ENCODE measurements at regions not wholly inside any gene's neighbourhood (a gene's known extent, or its start where the extent isn't known, plus 50 kb on each side); places are given as distances from the start of the nearest gene placed in this dataset.
"Not testable (repeated sequence)": the region's sequence is repeated elsewhere in the genome, so short reads cannot be mapped to it uniquely, and the experiment has no call there.

DNA sequence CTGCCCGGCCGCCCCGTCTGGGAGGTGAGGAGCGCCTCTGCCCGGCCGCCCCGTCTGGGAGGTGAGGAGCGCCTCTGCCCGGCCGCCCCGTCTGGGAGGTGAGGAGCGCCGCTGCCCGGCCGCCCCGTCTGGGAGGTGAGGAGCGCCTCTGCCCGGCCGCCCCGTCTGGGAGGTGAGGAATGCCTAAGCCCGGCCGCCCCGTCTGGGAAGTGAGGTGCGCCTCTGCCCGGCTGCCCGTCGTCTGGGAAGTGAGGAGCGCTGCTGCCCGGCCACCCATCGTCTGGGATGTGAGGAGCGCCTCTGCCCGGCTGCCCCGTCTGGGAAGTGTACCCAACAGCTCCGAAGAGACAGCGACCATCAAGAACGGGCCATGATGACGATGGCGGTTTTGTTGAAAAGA is 136.6 kb upstream of the PROKR2 start:
- not testable (repeated sequence) for DNase-seq (ENCODE audit: extremely low read depth in 1 of 2, low read depth in 1 of 2)

DNA sequence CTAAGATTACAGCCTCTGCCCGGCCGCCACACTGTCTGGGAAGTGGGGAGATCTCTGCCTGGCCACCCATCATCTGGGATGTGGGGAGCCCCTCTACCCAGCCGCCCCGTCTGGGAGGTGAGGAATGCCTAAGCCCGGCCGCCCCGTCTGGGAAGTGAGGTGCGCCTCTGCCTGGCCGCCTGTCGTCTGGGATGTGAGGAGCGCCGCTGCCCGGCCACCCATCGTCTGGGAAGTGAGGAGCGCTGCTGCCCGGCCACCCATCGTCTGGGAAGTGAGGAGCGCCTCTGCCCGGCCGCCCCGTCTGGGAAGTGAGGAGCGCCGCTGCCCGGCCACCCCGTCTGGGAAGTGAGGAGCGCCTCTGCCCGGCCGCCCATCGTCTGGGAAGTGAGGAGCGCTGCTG is 135.9 kb upstream of the PROKR2 start:
- not testable (repeated sequence) for DNase-seq (ENCODE audit: extremely low read depth in 1 of 2, low read depth in 1 of 2)

DNA sequence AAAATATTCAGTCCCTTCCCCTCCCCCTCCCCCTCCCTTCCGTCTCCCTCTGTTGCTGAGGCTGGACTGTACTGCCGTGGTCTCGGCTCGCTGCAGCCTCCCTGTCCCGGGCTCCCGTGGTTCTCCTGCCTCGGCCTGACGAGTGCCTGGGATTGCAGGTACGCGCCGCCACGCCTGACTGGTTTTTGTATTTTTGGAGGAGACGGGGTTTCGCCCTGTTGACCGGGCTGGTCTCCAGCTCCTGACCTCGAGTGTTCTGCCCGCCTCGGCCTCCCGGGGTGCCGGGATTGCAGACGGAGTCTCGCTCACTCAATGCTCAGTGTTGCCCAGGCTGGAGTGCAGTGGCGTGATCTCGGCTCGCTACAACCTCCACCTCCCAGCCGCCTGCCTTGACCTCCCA is 135.5 kb upstream of the PROKR2 start:
- DNase-seq (ENCODE audit: extremely low read depth in 1 of 2, low read depth in 1 of 2) = not testable (repeated sequence)

DNA sequence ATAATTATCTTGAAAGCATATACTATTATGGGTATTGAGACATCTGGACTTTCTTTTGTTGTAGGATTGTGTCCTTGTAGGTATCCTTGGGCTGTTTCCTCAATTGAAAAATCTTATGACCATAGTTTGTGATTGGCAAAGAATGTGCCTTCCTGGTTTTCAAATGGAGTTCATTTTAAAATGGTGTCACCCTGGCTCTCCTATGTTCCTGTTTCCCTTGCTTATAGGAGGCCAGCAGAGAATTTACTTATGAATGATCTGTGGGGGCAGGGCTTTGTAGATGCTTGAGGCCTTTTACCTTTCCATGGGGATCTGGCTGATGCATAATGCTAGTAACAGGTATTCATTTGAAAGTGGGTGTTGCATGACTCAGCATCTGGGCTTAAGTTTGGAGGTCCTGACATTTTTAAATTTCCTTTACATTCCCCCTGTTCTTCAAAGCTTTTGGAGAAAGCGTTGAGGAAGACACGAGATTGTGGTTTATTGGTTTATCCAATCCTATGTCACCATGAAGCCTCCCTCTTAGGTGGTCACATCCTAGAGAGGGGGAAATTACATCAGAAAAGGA is 135.0 kb upstream of the PROKR2 start:
- DNase-seq (ENCODE audit: extremely low read depth in 1 of 2, low read depth in 1 of 2) = no peak

DNA sequence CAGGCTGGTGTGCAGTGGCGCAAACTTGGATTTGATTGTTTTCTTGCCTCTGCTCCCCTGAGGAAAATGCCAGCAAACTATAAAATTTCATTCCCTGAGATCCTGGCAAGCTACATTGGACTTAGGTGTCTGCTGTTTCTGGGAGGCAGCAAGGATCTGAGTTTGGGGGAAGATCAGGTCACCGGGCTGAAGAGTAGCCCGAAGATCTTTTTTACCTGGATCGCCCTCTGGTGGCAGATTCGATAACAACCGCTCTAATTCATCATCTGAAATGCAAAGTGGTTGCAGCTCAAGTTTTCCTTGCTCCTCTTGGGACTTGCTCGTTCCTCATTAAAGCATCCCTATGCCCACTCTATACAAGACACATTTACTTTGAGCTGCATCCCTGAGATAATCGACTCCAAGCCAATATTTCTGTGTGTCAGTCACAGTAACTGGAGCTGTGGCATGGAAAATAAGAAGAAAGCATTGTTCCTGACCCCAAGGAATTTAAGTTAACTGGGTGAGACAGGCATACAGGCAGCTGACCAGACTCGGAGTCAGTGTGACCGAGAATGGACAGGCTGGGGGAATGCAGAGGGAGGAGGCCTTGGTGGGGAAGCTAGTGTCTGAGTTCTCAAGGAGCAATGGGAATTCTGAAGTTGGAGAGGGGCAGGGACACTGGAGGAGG is 131.8 kb upstream of the PROKR2 start:
- DNase-seq (ENCODE audit: extremely low read depth in 1 of 2, low read depth in 1 of 2) = peak in 1 of 2 donors; percentile 24

DNA sequence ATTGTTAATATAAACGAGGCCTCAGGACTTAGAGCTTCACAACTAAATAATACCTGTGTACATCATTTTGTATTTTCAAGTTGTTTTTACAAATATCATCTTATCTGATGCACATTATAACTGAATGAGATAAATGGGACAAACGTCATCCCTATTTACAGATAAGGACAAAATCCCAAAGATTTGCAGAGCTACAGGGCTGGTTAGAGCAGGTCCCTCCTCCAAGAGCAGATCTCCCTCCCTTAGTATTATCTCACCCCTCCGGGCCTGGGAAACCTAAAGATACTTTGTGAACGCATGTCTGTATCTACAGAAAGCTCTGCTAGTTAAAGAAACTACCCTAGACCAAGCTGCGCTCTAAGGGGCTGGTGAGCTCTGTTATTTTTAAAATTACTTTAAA is 130.4 kb upstream of the PROKR2 start:
- DNase-seq (ENCODE audit: extremely low read depth in 1 of 2, low read depth in 1 of 2) = no peak

DNA sequence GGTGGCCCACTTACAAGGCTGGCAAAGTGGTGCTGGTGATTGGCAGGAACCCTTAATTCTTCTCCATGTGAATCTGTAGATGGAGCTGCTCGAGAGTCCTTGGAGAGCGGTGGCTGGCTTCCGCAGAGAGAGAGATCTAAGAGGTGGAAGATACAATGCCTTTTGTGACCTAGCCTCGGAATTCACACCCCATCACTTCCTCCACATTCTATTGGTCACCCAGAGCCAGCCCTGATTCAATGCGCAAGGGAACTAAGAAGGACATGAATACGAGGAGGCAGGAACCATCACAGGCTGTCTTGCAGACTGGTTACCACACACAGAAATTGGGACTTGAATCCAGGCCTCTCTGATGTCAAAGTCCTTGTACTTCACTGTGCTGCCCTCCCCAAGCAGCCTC is 128.9 kb upstream of the PROKR2 start:
- DNase-seq (ENCODE audit: extremely low read depth in 1 of 2, low read depth in 1 of 2) = no peak

DNA sequence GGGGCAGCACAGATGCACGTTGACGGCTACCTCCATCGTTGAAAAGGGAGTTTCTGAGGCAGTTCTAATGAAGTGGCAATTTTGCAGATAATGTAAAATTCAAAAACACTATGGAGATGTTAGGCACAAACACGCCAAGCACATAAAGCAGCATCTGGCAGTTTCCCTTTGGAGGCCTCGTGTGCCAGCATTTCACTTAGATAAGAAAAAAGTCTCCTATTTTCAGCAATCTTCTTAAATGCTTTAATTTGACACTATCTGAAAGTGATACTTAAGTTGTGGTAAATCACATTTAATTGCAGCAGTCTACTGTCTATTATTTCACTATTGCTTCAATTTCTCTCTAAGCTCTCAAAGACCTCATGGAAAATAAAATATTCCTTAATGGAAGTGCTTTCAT is 125.3 kb upstream of the PROKR2 start:
- DNase-seq (ENCODE audit: extremely low read depth in 1 of 2, low read depth in 1 of 2) = no peak

DNA sequence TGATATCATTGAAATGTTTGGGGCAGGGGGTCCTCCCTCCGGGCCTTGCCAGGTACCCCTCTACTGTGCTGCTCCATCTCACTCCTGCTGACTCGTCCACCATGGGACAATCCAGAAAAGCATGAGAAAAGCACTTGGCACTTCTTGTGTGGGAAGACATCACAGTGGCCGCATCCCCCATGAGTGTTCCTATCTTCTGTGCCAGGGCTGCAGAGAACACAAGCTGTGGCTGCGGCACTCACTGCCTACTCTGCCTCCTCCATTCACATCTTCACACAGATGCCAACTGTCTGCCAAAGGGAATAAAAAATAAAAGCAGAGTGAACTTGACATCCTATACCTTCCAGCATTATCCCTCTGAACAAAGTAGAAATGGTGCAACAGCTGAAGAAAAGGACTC is 117.4 kb upstream of the PROKR2 start:
- no peak for DNase-seq (ENCODE audit: extremely low read depth in 1 of 2, low read depth in 1 of 2)

DNA sequence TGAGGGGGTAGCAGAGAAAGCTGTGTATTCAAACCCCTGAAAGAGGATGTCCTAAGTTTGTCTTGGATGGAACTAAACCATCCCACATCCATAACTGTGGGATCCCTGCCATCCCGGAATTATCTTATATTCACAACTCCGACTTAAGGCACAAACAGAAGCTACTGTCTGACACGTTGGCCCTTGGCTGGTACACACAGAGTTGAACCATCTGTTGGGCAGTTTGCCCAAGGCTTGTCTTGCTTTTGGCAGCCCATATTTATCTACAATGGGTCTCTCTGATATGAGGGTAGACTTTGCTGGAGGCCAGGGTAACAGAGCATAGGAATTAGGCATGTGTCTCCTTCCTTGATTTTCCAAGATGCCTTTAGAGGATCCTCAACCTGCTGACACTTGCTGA is 116.6 kb upstream of the PROKR2 start:
- no peak for DNase-seq (ENCODE audit: extremely low read depth in 1 of 2, low read depth in 1 of 2)

DNA sequence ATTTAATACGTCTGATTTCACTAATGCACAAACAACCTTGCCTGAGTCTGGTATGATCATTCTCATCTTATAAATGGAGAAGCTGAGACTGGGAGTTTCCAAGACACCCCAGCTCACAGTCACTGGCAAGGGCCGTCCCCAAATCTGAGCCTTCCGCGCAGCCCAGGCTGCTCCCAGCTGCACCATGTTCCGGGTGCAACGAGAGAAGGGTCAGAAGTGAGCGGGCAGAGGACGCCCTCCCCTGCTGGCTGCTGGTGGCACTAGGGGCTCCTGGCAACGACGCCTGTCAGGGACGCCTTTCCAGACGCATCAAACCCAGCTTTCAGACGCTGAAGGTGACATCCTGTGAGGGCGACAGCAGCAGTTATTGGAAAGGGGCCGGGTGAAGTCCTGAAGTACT is 115.3 kb upstream of the PROKR2 start:
- DNase-seq (ENCODE audit: extremely low read depth in 1 of 2, low read depth in 1 of 2) = no peak

DNA sequence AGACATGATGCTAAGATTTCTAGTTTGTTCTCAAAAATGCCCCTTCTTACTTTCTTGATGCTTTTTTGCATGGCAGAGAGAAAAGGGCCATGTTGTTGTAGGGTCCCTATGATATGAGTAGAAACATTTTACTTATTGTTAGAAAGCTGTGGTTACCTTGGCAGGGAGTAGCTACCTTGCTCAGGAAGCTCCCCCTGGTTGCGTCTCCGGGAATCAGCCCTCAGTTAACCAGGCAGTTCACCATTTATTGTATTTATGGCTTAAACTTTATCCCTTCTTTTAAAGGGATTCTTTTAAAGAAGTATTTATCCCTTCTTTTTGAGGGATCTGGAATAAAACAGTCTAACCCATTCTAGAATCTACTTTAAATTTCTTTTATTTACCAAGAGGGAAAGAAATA is 113.9 kb upstream of the PROKR2 start:
- DNase-seq (ENCODE audit: extremely low read depth in 1 of 2, low read depth in 1 of 2) = no peak

DNA sequence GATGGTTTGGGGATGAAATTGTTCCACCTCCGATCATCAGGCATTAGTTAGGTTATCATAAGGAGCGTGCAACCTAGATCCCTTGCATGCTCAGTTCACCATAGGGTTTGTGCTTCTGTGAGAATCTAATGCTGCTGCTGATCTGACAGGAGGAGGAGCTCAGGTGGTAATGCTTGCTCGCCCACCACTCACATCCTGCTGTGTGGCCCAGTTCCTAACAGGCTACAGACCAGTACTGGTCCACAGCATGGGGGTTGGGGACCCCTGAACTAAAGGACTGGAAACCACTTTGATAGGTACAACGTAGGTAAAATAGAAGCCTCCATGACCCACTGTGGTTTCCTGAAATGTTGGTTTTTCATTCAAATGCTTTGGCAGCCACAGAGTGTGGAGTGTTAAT is 109.3 kb upstream of the PROKR2 start:
- DNase-seq (ENCODE audit: extremely low read depth in 1 of 2, low read depth in 1 of 2) = no peak

DNA sequence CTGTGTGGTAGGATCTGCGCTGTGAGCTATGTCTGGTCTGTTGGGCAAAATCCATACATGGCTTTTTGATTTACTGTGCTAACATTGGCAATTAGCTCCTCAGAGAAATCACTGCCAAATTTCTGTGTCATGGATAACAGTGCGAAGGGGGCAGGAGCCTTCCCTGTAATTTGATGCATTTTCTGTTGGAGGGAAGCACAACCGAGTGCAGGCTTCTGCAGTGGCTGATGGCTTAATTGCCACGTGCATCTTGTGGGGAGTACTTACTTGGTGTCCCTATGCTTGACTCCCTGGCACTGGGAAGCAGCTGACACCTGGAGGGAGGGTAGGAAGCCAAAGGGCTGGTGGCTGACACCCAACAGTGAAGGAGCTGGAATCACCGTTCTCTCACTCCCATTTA is 99.3 kb upstream of the PROKR2 start:
- DNase-seq (ENCODE audit: extremely low read depth in 1 of 2, low read depth in 1 of 2) = no peak

DNA sequence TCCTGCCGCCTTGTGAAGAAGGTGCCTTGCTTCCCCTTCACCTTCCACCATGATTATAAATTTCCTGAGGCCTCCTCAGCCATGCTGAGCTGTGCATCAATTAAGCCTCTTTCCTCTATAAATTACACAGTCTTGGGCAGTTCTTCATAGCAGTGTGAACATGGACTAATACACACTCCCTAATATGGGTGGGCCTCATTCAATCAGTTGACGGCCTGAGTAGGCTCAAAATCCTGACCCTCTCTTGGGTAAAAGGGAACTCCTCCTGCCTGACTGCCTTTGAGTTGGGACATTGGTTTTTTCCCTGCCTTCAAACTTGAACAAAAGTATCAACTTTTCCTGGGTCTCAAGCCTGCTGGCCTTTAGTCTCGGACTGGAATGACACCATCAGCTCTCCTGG is 96.6 kb upstream of the PROKR2 start:
- no peak for DNase-seq (ENCODE audit: extremely low read depth in 1 of 2, low read depth in 1 of 2)

DNA sequence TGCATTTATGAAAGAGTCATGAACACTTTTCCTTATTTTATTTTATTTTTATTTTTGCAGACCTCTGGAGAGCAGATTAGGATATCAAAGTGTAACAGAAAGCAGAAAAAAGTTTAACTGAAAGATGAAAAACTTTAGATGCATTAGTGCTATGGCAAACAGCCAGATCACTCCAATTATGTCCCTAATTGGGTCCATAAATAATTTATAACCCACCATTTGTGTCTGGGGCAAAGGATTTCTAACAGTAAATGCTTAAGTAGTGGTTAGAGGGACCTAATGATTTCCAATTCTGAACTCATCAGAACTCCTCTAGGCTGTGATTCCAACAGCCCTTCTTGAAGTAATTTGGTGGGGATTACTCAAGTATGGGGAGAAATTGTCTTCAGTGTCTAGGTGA is 93.7 kb upstream of the PROKR2 start:
- no peak for DNase-seq (ENCODE audit: extremely low read depth in 1 of 2, low read depth in 1 of 2)

DNA sequence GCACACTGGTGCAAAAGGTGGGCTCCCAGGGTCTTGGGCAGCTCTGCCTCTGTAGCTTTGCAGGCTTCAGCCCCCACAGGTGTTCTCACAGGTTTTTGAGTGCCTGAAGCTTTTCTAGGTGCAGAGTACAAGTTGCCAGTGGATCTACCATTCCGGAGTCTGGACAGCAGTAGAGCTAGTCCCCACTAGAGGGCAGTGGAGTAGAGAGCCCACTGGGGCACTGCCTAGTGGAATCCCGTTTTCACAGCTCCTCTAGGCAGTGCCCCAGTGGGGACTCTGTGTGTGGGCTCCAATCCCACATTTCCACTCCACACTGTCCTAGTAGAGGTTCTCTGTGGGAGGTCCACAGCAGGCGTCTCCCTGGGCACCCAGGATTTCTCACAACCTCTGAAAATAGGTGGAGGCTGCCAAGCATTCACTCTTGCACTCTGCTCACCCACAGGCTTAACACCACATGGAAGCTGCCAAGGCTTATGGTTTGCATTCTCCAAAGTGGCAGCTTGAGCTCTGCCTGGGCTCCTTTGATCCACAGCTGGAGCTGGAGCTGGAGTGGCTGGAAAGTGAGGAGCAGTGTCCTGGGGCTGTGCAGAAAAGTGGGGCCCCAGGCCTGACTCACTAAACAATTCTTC is 86.3 kb upstream of the PROKR2 start:
- DNase-seq (ENCODE audit: extremely low read depth in 1 of 2, low read depth in 1 of 2) = no peak

DNA sequence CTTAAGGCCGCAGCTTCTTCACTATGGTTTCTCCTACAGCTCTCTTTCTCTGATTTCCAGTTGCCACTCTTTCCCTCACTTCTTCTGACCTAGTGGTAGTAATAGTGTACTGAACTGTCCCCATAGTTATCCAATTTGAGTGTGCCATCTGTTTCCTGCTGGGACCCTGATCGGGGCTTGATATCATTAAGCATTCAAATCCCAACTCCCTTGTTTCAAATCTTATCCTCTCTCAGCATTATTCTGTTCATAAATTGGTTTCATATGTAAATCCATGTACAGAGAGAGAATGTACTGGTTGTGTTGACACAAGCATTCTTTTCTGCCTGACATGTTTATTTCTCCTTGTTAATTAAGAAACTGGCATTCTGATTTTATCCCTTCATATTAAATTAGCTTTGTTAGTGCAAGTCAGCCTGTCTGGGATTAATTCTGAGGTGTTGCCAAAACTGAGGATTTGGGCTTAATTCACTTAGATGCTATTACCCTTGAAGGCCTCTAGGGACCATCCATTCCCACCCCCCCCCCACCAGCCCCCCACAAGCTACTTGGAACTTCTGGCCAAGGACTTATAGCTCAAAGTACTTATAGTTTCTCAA is 84.6 kb upstream of the PROKR2 start:
- no peak for DNase-seq (ENCODE audit: extremely low read depth in 1 of 2, low read depth in 1 of 2)

DNA sequence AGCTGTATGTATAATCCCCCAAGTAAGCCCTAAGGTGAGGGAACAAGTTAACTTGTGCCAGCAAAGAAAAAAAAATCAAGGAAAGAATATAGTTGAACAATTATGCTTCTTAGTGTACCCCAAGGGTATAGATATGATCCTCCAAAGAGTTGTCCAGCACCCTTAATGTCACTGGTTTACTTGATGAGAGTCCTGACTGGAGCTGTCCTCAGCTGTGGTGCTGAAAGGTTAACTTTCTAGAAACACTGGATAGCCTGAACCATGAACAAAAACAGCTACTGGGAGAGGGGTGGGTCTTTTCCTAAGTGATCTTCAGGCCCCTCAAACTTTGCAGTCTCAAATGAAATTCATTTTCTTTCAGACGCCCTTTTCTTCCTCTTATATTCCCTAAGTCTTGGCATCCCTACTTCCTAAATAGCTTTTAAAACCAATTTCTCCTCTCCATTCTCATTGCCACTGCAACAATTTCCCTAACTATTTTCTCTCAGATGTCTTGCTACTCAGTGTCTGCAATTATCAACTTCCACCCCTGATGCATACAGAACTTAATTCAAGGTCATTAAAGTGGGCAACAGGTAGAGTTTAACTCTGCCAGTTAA is 83.5 kb upstream of the PROKR2 start:
- DNase-seq (ENCODE audit: extremely low read depth in 1 of 2, low read depth in 1 of 2) = no peak

DNA sequence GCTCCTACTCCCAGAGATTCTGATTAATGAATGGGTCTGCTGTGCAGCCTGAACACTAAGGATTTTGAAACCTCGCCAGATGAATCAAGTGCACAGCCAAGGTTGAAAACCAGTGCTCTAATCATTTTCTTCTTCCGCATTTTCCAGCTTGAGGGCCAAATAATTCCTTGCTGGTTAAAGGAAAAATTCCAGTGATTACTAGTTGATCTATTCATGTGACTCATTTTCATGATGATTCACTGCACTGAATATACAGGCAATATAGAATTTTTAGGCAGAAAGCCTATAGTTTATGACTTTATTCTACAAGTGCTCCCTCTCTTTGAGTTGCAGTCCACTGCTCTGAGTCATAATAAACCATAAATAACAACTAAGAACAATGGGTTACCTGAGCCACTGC is 80.6 kb upstream of the PROKR2 start:
- DNase-seq (ENCODE audit: extremely low read depth in 1 of 2, low read depth in 1 of 2) = no peak

DNA sequence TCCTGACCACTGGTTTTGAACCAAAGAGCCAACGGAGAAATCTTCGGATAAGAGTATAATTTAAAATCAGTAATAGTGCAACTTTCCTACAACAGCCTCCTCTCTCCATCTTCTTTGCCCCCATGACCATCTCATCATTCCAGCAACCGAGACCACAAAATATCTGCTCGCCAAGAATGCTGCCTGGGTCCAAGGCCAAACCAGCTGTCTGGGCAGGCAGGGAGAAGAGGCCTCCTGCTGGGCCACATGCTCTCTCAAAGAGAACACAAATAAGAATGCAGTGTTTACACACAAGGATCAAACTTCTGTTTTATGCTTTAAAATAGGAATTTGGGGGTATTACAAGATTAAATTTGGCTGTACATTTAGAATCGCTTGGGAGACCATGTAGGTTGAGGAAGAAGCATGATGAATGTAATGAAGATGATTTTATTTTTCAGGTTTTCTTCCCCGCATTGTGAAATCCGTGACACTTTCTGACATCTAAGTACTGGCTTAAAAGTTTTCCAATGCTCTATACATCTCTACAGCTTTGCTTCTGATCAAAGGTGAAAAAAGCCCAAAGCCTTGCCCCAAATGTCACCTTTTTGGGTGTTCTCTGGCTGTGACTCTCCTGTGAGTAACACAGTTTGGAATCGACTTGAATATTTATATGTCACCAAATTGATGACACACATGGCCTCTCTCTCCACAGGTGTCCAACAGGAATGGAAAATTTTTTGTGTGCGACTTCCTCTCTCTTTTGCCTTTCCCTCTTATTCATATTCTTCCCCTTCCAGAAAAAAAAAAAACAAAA is 79.4 kb upstream of the PROKR2 start:
- DNase-seq (ENCODE audit: extremely low read depth in 1 of 2, low read depth in 1 of 2) = no peak
